ENCODE measurements at regions not wholly inside any gene's neighbourhood (a gene's known extent, or its start where the extent isn't known, plus 50 kb on each side); places are given as distances from the start of the nearest gene placed in this dataset.

GRCh38 chrX:129176710-129177109, 346.6 kb downstream of the SMARCA1 start:
- DNase-seq (ENCODE audit: low spot score), result no peak

- DNase-seq (ENCODE audit: low spot score), result no peak
These were observed 362.2 kb downstream of the SMARCA1 start for GRCh38 chrX:129161108-129161507.

- no peak for DNase-seq (ENCODE audit: low spot score)
These were observed 364.8 kb downstream of the SMARCA1 start for GRCh38 chrX:129158505-129158904.

GRCh38 chrX:129145840-129146272, 377.4 kb downstream of the SMARCA1 start:
- no peak for DNase-seq (ENCODE audit: low spot score)

- no peak for DNase-seq (ENCODE audit: low spot score)
These were observed 377.9 kb downstream of the SMARCA1 start for GRCh38 chrX:129145385-129145784.

- DNase-seq (ENCODE audit: low spot score), result no peak
These were observed 378.9 kb downstream of the SMARCA1 start for GRCh38 chrX:129144172-129145038.

- no peak for DNase-seq (ENCODE audit: low spot score)
These were observed 383.3 kb downstream of the SMARCA1 start for GRCh38 chrX:129139837-129140598.

- no peak for DNase-seq (ENCODE audit: low spot score)
These were observed 398.0 kb downstream of the SMARCA1 start for GRCh38 chrX:129125122-129125914.

- no peak for DNase-seq (ENCODE audit: low spot score)
These were observed 399.5 kb downstream of the SMARCA1 start for GRCh38 chrX:129123795-129124194.

GRCh38 chrX:129116676-129117470, 406.4 kb downstream of the SMARCA1 start:
- DNase-seq (ENCODE audit: low spot score), result no peak

- no peak for DNase-seq (ENCODE audit: low spot score)
These were observed 407.4 kb downstream of the SMARCA1 start for GRCh38 chrX:129115935-129116334.

GRCh38 chrX:129115104-129115503, 408.2 kb downstream of the SMARCA1 start:
- peak; percentile 2 for DNase-seq (ENCODE audit: low spot score)

GRCh38 chrX:129111081-129111798, 412.1 kb downstream of the SMARCA1 start:
- DNase-seq (ENCODE audit: low spot score), result no peak

- no peak for DNase-seq (ENCODE audit: low spot score)
These were observed 414.4 kb downstream of the SMARCA1 start for GRCh38 chrX:129108936-129109335.

GRCh38 chrX:129099207-129099606, 424.1 kb downstream of the SMARCA1 start:
- DNase-seq (ENCODE audit: low spot score), result no peak

GRCh38 chrX:129097668-129098067, 425.6 kb downstream of the SMARCA1 start:
- DNase-seq (ENCODE audit: low spot score), result no peak

GRCh38 chrX:129093706-129094105, 429.6 kb downstream of the SMARCA1 start:
- no peak for DNase-seq (ENCODE audit: low spot score)

GRCh38 chrX:129092757-129093156, 430.5 kb downstream of the SMARCA1 start:
- DNase-seq (ENCODE audit: low spot score), result no peak

GRCh38 chrX:129092242-129092641, 431.0 kb downstream of the SMARCA1 start:
- no peak for DNase-seq (ENCODE audit: low spot score)

GRCh38 chrX:129091097-129091496, 432.2 kb downstream of the SMARCA1 start:
- DNase-seq (ENCODE audit: low spot score), result no peak

GRCh38 chrX:129086802-129087201, 436.5 kb downstream of the SMARCA1 start:
- DNase-seq (ENCODE audit: low spot score), result no peak

All from AG20443 (cell line).